DMS153 treated with DMSO at 0.1 percent for 48 hours (cell line): ENCODE measurements at regions not wholly inside any gene's neighbourhood (a gene's known extent, or its start where the extent isn't known, plus 50 kb on each side); places are given as distances from the start of the nearest gene placed in this dataset.

ENCODE experiments used
- DNase-seq: peaks from one replicate; lab custom pipeline; 2025; ENCODE audit not compliant: unreplicated experiment; lab: John Stamatoyannopoulos, UW

DNA sequence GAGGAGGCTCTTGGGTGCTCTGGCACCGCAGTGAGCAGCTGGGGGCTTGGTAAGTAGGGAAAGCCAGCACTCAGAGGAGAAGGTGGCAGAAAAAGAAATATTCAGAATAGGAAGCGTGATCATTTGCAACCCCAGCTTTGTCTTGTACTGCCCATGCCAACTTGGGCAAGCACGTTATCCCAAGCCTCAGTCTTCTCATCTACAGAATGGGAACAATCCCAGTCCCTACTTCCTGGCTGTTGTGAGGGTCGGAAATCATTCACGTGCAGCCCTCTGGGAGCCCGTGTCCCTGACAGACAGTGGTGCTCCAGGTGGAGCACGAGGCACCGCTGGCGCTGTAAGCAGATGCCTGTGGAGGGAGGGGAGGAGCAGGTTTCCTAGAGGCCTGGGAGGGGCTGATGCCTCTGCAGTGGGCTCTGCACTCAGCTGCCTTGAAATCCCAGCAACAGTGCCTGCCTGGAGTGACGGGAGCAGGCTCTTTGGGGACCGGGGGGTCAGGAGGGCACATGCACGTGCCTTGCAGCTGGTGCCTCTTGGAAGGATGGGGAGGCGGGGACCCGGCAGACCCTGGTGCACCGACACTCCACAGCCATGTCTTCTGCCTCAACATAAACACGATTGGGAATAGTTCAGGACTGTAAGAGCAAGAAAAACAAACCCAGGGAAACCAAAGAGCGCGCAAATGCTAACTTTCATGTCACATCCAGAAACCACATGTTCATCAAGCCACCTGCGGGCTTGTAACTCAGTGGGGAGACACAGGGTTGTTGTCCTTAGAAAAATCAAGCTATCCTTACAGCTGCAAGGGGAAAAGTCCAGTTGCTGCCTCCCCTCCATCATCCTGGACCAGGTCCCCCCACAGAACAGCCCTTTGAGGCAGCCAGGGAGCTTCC, 86.5 kb upstream of the DIO3 start:
- DNase-seq, result no peak

GRCh38 chr14:101475456-101476257, 85.6 kb upstream of the DIO3 start:
- no peak for DNase-seq

DNA sequence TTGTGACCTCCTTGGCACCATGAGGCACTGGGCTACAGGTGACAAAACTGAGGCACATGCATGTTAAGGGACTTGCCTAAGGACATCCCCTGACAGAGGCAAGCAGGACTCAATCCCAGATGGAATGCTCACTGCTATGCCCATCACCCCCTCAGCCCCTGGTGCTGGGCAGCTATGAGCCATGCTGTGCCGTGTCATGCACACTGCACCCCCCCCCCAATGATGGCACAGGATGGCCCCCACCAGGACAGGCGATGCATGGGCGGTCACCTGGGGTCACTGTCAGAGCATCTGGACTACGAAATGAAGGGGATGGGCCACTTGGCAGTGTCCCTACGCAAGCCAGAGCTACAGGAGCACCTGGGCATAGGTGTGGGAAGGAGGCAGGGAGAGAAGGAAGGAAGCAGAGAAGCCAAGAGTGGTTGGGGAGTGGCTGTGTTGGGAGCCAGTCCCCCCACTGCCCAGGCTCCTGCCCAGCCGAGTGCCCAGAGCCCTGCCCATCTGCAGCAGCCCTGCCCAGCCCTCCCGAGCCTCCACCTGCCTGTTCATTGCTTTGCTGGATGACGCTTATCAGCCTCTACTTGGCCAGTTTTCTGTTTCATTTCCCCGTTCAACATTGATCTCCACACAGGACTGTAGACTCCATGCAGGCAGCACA, 84.9 kb upstream of the DIO3 start:
- DNase-seq, result no peak

GRCh38 chr14:101476916-101477553, 84.3 kb upstream of the DIO3 start:
- no peak for DNase-seq

DNA sequence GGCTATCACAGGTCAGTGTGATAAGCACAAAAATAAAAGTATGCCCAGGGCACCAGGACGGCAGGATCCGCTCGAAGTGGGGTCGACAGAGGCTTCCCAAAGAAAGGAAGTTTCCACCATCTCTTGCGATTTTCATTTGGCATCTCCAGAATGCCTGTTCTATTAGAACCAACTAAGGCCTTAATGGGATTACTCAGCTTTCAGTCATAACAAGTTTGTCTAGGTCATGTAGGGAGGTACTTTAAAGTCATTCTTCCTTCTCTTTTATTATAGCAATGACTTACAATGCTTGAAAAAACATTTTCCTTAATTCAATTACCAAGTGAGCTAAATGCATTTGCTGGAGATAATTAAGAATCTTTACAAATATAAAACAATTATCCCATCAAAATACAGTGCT, 83.6 kb upstream of the DIO3 start:
- DNase-seq, result no peak

- DNase-seq, result no peak
Measured at GRCh38 chr14:101478096-101478495, 83.2 kb upstream of the DIO3 start.

- DNase-seq, result no peak
Measured at GRCh38 chr14:101478796-101479410, 82.4 kb upstream of the DIO3 start.

DNA sequence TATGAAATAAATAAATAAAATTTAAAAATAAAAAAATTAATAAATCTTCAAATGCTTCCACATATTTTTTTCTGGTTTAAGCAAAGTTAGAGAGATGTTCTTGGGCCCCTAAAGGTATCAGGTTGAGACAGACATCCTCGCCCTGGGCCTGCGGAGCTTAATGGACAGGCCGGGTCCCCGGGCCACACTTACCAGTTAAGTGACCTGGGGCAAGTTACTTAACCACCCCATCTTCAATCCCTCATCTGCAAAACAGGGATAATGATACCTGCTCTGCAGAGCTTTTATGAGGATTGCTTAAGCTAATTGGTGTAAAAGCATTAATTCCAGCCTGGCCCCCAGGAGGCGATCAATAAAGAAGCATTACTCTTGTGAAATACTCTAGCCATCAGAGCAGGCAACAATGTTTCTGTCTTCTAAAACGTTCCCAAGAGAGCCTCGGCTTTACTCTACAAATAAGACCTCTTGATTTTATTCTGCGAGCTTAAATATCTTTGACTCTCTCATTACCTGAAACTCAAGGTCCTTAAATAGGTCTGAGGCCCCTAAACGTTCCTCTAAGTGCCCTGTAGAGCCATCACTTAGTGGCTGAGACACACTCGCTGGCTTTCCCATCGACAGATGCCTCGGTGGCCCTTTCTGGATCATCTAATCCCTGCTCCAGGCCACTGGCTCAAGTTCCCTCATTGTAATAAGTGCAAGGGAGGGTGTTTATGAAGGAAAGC, 81.1 kb upstream of the DIO3 start:
- DNase-seq, result no peak

- no peak for DNase-seq
Measured at GRCh38 chr14:101480747-101481530, 80.4 kb upstream of the DIO3 start.

GRCh38 chr14:101481557-101481956, 79.7 kb upstream of the DIO3 start:
- DNase-seq, result no peak

GRCh38 chr14:101482066-101482465, 79.2 kb upstream of the DIO3 start:
- DNase-seq, result no peak

GRCh38 chr14:101483829-101484228, 77.5 kb upstream of the DIO3 start:
- no peak for DNase-seq

DNA sequence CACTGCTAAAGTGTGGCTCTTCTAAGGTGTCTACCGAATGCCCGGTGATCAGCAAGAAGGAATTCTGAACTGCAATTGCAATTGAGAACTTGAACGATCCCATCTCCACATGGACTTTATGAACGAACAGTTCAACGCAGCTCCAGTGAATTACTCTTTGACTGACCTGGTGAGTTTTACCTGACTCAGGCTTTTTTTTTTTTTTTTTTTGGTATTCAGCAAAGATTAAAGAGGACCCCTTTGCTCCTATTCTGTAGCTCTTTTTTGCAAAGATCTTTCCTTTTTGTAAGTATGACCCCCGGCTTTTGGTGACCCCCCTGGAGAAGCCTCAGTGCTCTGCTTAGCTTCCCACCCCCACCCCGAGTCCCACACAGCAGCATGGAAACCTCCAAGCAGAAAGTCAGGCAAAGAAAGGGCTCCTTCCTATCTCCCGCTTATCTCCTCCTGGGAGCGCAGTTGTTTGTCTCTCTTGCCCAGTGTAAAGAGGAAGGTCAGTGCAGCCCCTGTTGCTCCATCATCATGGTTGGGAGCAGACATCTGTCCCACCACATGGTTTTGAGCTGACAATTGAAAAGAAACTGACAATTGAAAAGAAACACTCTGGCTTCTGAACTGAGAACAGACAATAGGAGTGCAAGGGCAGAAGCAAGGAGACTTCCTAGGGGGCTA, 72.1 kb upstream of the DIO3 start:
- no peak for DNase-seq

- DNase-seq, result no peak
Measured at GRCh38 chr14:101490771-101491170, 70.5 kb upstream of the DIO3 start.

- DNase-seq, result no peak
Measured at GRCh38 chr14:101491841-101492240, 69.5 kb upstream of the DIO3 start.

DNA sequence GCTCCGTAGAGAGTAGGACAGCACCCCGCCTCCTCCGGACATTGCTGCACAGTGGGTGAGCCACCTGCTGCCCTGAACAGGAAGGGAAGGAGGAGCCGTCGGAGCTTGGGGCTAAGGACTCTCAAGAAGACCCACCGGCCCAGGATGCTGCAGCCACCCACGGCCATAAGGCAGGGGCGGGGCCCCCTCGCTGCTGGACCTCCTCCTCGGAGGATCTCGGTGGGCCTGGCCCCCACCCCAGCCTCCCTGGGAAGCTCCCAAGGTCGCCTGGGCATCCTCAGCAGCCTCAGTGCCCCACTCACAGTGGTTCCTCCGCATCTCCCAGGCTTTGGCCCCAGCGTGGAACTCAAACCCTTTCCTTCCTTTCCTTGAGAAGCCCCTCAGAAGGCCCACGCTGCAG, 68.6 kb upstream of the DIO3 start:
- no peak for DNase-seq

DNA sequence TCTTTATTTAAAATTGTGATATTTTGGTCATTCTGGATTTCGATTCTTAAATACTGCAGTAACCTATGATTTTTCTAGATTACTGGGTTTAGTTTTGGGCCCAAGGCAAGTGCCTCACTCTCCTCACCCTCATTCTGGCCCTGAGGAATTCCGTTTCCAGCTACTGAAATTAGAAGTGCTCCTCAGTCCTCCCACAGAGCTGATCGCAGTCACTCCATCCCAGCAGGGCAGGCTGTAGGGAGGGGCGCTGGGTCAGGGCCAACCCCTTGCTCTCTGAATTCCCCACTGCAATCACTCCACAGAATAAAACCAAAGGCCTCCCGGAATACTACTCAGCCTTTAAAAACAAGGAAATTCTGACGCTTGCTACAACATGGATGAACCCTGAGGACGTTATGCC, 66.5 kb upstream of the DIO3 start:
- no peak for DNase-seq

DNA sequence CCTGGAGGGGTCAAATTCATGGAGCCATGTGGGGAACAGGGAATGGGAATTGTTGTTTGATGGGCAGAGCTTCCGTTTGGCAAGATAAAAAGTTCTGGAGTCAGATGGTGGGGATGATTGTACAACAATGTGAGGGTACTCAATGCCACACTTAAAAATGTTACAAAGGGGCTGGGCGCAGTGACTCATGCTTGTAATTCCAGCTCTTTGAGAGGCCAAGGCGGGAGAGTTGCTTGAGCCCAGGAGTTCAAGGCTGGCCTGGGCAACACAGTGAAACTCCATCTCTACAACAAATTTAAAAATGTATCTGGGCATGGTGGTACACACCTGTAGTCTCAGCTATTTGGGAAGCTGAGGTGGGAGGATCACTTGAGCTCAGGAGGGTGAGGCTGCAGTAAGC, 66.0 kb upstream of the DIO3 start:
- no peak for DNase-seq
